Activated T-cell treated with anti-CD3 and anti-CD28 coated beads, Interleukin-2, amount 50 U/mL, for 72 hours (primary cell): ENCODE measurements at regions not wholly inside any gene's neighbourhood (a gene's known extent, or its start where the extent isn't known, plus 50 kb on each side); places are given as distances from the start of the nearest gene placed in this dataset.
"Not testable (repeated sequence)": the region's sequence is repeated elsewhere in the genome, so short reads cannot be mapped to it uniquely, and the experiment has no call there.

Experiments
- ATAC-seq, 2 donors: fragments of 150-1000 bp; cut with Tn5 transposase; replicated peaks in 1 of 2; 2 replicates each; pipeline ENCODE4 v1.10.0; 2021; ENCODE audit warnings: moderate library complexity in 2 of 2, mild to moderate bottlenecking in 1 of 2
- DNase-seq, 2 donors: peaks; one replicate each; pipeline ENCODE4 v3.0.0; 2021 to 2022; ENCODE audit warnings: mixed read lengths in 1 of 2
- H3K27ac Mint-ChIP-seq: one replicate; pipeline ENCODE4 v1.8.0; 2022; ENCODE audit warnings: mild to moderate bottlenecking, moderate library complexity, mixed read lengths
- H3K27me3 Mint-ChIP-seq: one replicate; pipeline ENCODE4 v1.8.0; 2022; ENCODE audit warnings: low read depth, mixed read lengths
- H3K36me3 Mint-ChIP-seq, 2 donors: one replicate each; pipeline ENCODE4 v1.8.0; 2022; ENCODE audit warnings: mixed read lengths in 2 of 2, mild to moderate bottlenecking in 1 of 2; ENCODE audit not compliant: insufficient read depth in 2 of 2
- H3K4me1 Mint-ChIP-seq: one replicate; pipeline ENCODE4 v1.8.0; 2022; ENCODE audit warnings: low read depth, mixed read lengths
- H3K4me3 Mint-ChIP-seq, 2 donors: one replicate each; pipeline ENCODE4 v1.8.0; 2022; ENCODE audit warnings: mild to moderate bottlenecking in 2 of 2, mixed read lengths in 2 of 2, moderate library complexity in 2 of 2
- H3K9me3 Mint-ChIP-seq, 2 donors: one replicate each; pipeline ENCODE4 v1.8.0; 2022; ENCODE audit warnings: mixed read lengths in 2 of 2

DNA sequence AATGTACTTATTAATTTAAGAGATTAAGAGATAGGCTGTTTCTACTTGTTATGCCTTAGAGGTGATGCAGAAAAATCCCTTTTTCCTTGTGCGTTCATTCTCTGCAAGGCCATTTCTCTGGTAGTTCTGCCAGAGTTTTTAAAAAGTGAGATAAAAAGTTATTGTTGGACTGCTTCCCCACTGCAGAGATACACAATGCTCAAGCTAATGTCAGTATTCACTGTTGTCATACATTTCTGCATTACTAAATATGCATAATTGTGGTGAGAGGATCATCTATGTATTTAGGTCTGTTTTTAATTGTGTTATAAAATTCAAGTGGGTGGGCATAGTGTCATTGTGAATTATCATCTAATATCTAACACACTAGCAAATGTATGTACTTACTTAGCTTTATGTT, 600.4 kb downstream of the HTR1B start:
- Mint-ChIP-seq H3K27me3 (no peaks in the 10 kb centered on the region), H3K4me3 (no peak overlapping the region), H3K4me1 (no peaks in the 10 kb centered on the region), H3K36me3 (no peaks in the 10 kb centered on the region), H3K27ac (no peak overlapping the region), H3K9me3 (peaks cover 0 to 5% of the 10 kb centered on the region in 2 donors)
- ATAC-seq (no peak), DNase-seq (no peak)

DNA sequence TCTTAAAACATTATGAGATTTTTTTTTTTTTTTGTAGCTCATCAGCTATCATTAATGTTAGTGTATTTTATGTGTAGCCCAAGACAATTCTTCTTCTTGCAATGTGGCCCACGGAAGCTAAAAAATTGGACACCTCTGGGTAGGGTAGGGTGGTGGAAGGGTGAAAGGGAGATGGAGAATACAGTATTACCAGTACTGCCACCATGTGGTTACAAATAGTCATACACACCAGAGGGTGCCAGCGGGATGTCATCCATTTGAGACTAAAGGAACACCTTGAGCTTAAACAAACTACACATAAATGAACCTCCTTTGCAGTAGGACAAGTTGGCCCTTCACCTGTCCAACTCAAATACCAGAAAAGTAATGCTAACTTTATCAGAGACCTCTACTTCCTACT, 601.9 kb downstream of the HTR1B start:
- Mint-ChIP-seq H3K9me3 (peaks cover 0 to 2% of the 10 kb centered on the region in 2 donors), H3K4me1 (no peaks in the 10 kb centered on the region), H3K27me3 (no peaks in the 10 kb centered on the region), H3K27ac (no peak overlapping the region), H3K4me3 (no peak overlapping the region), H3K36me3 (no peaks in the 10 kb centered on the region)
- ATAC-seq = no peak
- peak in 1 of 2 donors; percentile 1 for DNase-seq

- ATAC-seq (no peak), DNase-seq (no peak)
- no peaks in the 10 kb centered on the region for H3K36me3 Mint-ChIP-seq
- peaks cover 1 to 2% of the 10 kb centered on the region in 2 donors for H3K9me3 Mint-ChIP-seq
- H3K4me1 Mint-ChIP-seq = no peaks in the 10 kb centered on the region
- no peak overlapping the region for H3K4me3 Mint-ChIP-seq
- no peaks in the 10 kb centered on the region for H3K27me3 Mint-ChIP-seq
- no peak overlapping the region for H3K27ac Mint-ChIP-seq
Measured at GRCh38 chr6:76856065-76856464, 607.2 kb downstream of the HTR1B start.

DNA sequence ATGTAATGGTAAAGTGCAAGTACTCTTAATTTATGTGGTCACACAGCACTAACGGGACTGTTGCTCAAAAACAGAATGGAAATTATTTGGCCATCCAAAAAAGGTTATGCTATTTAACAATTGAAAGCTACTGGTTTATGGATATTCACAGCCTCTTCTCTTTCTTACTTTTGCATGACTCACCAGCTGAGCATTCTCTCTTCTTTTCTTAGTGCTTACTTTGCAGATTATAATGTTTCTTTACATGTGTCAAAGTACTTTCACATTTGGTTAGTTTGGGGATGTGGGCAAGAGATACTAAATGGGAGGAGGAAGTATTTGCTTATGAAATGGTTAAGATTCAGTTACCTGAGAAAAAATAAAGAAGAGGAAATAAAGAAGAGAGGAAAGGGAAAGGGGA, 610.5 kb downstream of the HTR1B start:
- Mint-ChIP-seq H3K27me3 (no peaks in the 10 kb centered on the region), H3K27ac (no peak overlapping the region), H3K36me3 (no peaks in the 10 kb centered on the region), H3K4me1 (no peaks in the 10 kb centered on the region), H3K4me3 (no peak overlapping the region), H3K9me3 (peaks cover 4 to 6% of the 10 kb centered on the region in 2 donors)
- DNase-seq (no peak), ATAC-seq (no peak)

GRCh38 chr6:76849274-76849970, 613.9 kb downstream of the HTR1B start:
- not testable (repeated sequence) for H3K36me3 Mint-ChIP-seq, ATAC-seq, H3K27ac Mint-ChIP-seq, H3K4me1 Mint-ChIP-seq, H3K27me3 Mint-ChIP-seq, DNase-seq, H3K4me3 Mint-ChIP-seq
- peaks cover 13 to 18% of the 10 kb centered on the region in 2 donors for H3K9me3 Mint-ChIP-seq

DNA sequence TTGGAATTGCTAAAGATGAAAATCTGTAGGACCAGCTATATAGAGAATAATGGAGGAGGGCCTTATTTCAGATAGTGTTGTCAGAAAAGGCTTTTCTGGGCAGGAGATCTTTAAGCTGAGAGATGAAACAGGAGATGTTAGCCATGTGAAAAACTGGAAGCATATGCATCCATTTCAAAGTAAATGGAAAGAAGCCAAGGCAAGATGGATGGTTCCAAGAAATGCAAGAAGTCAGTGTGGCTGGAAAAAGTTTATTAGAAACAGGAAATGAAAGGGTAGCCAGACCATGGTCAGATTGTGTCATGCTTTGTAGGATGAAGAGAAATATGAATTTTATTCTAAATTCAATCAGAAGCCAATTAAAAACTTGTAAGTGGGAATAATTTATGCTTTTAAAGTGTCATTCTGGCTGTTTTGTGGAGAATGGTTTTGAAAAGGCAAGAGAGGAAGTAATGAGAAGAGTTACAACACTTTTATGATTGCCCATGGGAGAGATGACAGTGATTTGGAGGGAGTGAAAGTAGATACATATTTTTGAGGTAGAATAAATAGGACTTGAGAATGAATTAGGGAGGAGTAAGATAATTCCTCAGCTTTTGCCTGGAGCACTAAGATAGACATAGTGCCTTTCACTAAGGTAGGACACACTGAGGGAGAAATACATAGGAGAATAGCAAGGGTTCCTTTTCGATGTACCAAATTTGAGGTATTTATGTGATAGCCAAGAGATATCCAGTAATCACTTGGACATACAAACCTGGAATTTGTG, 620.1 kb downstream of the HTR1B start:
- Mint-ChIP-seq H3K4me1 (no peaks in the 10 kb centered on the region), H3K36me3 (peaks cover 0 to 1% of the 10 kb centered on the region in 2 donors), H3K4me3 (no peak overlapping the region), H3K27ac (no peak overlapping the region), H3K27me3 (no peaks in the 10 kb centered on the region), H3K9me3 (peaks cover 19 to 24% of the 10 kb centered on the region in 2 donors)
- ATAC-seq (no peak), DNase-seq (no peak)

DNA sequence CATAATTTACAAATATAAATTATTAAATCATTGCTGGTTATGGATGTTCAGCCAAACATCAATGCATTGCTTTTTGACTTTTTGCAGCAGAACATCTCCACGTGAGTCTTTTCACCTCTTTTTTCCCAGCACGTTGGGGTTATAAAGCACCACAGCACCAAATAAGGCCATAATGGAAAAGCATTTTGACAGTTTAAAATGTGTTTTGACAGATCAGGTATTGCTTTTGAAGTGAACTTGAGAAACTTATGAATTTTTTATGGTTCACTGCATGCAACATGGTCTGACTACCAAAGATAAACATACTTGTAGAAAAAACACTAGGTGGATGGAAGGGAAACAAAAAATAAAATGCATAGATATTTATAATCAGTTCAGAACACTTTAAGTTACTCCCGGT, 622.4 kb downstream of the HTR1B start:
- Mint-ChIP-seq H3K36me3 (no peaks in the 10 kb centered on the region), H3K4me3 (no peak overlapping the region), H3K9me3 (peaks cover 9 to 14% of the 10 kb centered on the region in 2 donors), H3K27ac (no peak overlapping the region), H3K27me3 (no peaks in the 10 kb centered on the region), H3K4me1 (no peaks in the 10 kb centered on the region)
- no peak for DNase-seq
- no peak for ATAC-seq

GRCh38 chr6:76840041-76840745, 623.1 kb downstream of the HTR1B start:
- no peak overlapping the region for H3K4me3 Mint-ChIP-seq
- DNase-seq (no peak), ATAC-seq (no peak)
- no peaks in the 10 kb centered on the region for H3K27me3 Mint-ChIP-seq
- H3K36me3 Mint-ChIP-seq = no peaks in the 10 kb centered on the region
- no peak overlapping the region for H3K27ac Mint-ChIP-seq
- H3K4me1 Mint-ChIP-seq = no peaks in the 10 kb centered on the region
- peaks cover 9 to 15% of the 10 kb centered on the region in 2 donors for H3K9me3 Mint-ChIP-seq

GRCh38 chr6:76839505-76839904, 623.8 kb downstream of the HTR1B start:
- peaks cover 8 to 13% of the 10 kb centered on the region in 2 donors for H3K9me3 Mint-ChIP-seq

DNA sequence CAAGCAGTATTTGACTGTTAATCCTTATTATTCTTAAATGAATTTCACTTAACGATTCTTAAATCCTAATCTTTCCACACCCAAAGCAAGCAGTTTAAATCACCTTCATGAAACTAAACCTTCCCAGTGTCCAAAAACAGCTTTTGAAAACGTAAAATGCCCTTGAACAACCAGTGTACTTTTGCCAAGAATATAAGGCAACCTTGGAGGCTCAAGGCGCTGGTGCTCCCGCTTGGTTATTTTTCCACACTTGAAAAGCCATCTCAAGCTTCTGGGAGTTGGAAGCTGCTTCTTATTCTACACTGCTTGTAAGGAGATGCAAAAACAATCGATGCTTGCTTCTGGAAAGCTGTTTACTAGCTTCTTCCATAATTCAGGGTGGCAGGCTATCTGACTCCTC, 625.7 kb downstream of the HTR1B start:
- DNase-seq (no peak), ATAC-seq (no peak)
- Mint-ChIP-seq H3K27ac (no peak overlapping the region), H3K4me1 (no peaks in the 10 kb centered on the region), H3K27me3 (no peaks in the 10 kb centered on the region), H3K4me3 (no peak overlapping the region), H3K9me3 (peaks cover 1 to 4% of the 10 kb centered on the region in 2 donors), H3K36me3 (no peaks in the 10 kb centered on the region)

More at GRCh38 chr6:76839505-76839904, 623.8 kb downstream of the HTR1B start:
- Mint-ChIP-seq H3K4me3 (no peak overlapping the region), H3K27ac (no peak overlapping the region), H3K4me1 (no peaks in the 10 kb centered on the region), H3K27me3 (no peaks in the 10 kb centered on the region), H3K36me3 (no peaks in the 10 kb centered on the region)
- ATAC-seq = no peak
- no peak for DNase-seq

DNA sequence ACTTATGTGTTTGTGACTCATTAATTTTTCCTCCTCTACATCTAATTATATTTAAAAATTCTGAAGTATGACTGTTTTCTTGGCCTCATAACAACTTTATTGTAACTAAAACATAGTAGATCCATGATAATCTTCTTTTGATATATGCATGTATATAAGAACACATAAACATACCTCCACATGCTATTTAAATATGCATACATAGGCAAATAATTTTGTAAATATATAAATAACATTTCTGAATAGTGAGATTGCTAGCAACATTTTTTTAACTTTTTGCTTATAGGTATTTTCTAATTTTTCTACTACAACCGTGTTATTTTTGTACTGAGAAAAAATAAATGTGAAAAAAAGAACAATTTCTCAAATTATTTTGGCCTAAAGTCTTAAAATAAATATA, 627.6 kb downstream of the HTR1B start:
- no peak overlapping the region for H3K4me3 Mint-ChIP-seq
- ATAC-seq (no peak), DNase-seq (no peak)
- H3K4me1 Mint-ChIP-seq = no peaks in the 10 kb centered on the region
- no peaks in the 10 kb centered on the region for H3K27me3 Mint-ChIP-seq
- peaks cover 0 to 4% of the 10 kb centered on the region in 2 donors for H3K9me3 Mint-ChIP-seq
- no peak overlapping the region for H3K27ac Mint-ChIP-seq
- H3K36me3 Mint-ChIP-seq = no peaks in the 10 kb centered on the region

DNA sequence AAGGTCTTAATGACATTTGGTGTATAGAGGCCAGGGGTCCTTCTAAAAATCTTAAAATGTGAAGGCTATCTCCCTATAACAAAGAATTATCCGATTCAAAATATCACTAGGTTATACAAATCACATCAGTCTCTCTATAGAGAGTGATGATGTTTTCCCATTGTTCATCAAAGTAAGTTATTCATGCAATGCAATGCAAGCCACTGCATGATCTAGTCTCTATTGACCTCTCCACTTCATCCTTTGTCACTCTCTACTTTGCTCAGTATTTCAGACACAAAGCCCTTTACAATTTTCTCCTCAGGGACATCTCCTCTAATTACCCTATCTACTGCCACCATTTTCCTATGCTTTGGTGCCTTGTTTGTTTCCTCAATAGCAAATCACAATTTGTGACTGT, 628.0 kb downstream of the HTR1B start:
- Mint-ChIP-seq H3K9me3 (peaks cover 0 to 4% of the 10 kb centered on the region in 2 donors), H3K36me3 (no peaks in the 10 kb centered on the region), H3K4me1 (no peaks in the 10 kb centered on the region), H3K27me3 (no peaks in the 10 kb centered on the region), H3K4me3 (no peak overlapping the region), H3K27ac (no peak overlapping the region)
- ATAC-seq (no peak), DNase-seq (no peak)

GRCh38 chr6:76834399-76834798, 628.9 kb downstream of the HTR1B start:
- H3K27ac Mint-ChIP-seq = no peak overlapping the region
- H3K36me3 Mint-ChIP-seq = no peaks in the 10 kb centered on the region

More at GRCh38 chr6:76834399-76834798, 628.9 kb downstream of the HTR1B start:
- ATAC-seq = no peak
- Mint-ChIP-seq H3K4me3 (no peak overlapping the region), H3K27me3 (no peaks in the 10 kb centered on the region), H3K9me3 (peaks cover 0 to 4% of the 10 kb centered on the region in 2 donors), H3K4me1 (no peaks in the 10 kb centered on the region)
- DNase-seq = no peak
